Psoas muscle (tissue), 7 donors: ENCODE measurements at regions not wholly inside any gene's neighbourhood (a gene's known extent, or its start where the extent isn't known, plus 50 kb on each side); places are given as distances from the start of the nearest gene placed in this dataset.

Experiments
- ATAC-seq, 4 donors: fragments of 200-7000 bp; cut with Tn5 transposase; one replicate each; pipeline ENCODE4 v1.9.1; 2020; ENCODE audit warnings: moderate library complexity in 3 of 4, mild to moderate bottlenecking in 2 of 4
- DNase-seq, 2 donors: peaks; one replicate each; pipeline ENCODE4 v3.0.0-alpha.2; 2020
- H3K27ac ChIP-seq: fragments of 200-600 bp; one replicate; pipeline ENCODE4 v1.8.0; 2022
- H3K27me3 ChIP-seq, 3 donors: fragments of 200-600 bp in 1 of 3; one replicate each; pipeline versions ENCODE4 v1.6.1 to v1.8.0; 2013 to 2022; ENCODE audit warnings: low read length in 2 of 3, mild to moderate bottlenecking in 2 of 3, moderate library complexity in 1 of 3; ENCODE audit not compliant: insufficient read depth in 3 of 3
- H3K36me3 ChIP-seq, 2 donors: fragments of 200-600 bp in 1 of 2; one replicate each; pipeline versions ENCODE4 v1.6.1 to v1.8.0; 2013 to 2022; ENCODE audit warnings: low read depth in 1 of 2, mild to moderate bottlenecking in 1 of 2, moderate library complexity in 1 of 2; ENCODE audit not compliant: insufficient read depth in 1 of 2
- H3K4me1 ChIP-seq: fragments of 200-600 bp; one replicate; pipeline ENCODE4 v1.8.0; 2022
- H3K4me3 ChIP-seq: fragments of 200-600 bp; one replicate; pipeline ENCODE4 v1.8.0; 2022; ENCODE audit warnings: mild to moderate bottlenecking
- H3K9me3 ChIP-seq: fragments of 200-600 bp; one replicate; pipeline ENCODE4 v1.8.0; 2022
- WGBS, 3 donors: extraction: QIAGEN DNeasy Blood & Tissue Kit; methylation state at CpG; one replicate each; pipeline versions ENCODE4 v1.1.6 to v1.1.7; 2013; 5-methylcytosine and 5-hydroxymethylcytosine counted together
- intact Hi-C, 2 donors: fragments of 100-400 bp; cut with DNase I; formaldehyde crosslinking; loops; one replicate each; pipeline versions ENCODE4 v1.11.0 to v1.14.2; 2022
- TF ChIP-seq, protein P1 (sequence below): fragments of 200-600 bp; IDR thresholded peaks from one replicate; pipeline ENCODE4 v1.8.0; 2022; ENCODE audit warnings: antibody characterized with exemption
- donor health status: healthy with polysubstance abuse.
- donor health status: DM: no; HTN: no; CAD: no; lungs with moderate emphysema.
- donor health status: Bipolar disorder and iron deficiency.
- donor health status: healthy.
- donor health status: DM: yes; HTN: yes; CAD: no.
- donor health status: DM: no; HTN: no; CAD: no.
- donor health status: DM: yes; HTN: yes; CAD: no.

GRCh38 chr18:37946324-37946723 is 380.7 kb upstream of the CELF4 start:
- Histone ChIP-seq H3K4me1 (no peaks in the 10 kb centered on the region), H3K27me3 (no peaks in the 10 kb centered on the region), H3K27ac (no peak overlapping the region), H3K36me3 (no peaks in the 10 kb centered on the region), H3K9me3 (no peaks in the 10 kb centered on the region), H3K4me3 (no peak overlapping the region)
- WGBS, 3 donors = 18 to 34% (median 20%) methylated on average over 4 of the region's 4 CpGs
- intact Hi-C loops = no loop called here
- DNase-seq (no peak), ATAC-seq (no peak)
- TF ChIP-seq, protein P1, sequence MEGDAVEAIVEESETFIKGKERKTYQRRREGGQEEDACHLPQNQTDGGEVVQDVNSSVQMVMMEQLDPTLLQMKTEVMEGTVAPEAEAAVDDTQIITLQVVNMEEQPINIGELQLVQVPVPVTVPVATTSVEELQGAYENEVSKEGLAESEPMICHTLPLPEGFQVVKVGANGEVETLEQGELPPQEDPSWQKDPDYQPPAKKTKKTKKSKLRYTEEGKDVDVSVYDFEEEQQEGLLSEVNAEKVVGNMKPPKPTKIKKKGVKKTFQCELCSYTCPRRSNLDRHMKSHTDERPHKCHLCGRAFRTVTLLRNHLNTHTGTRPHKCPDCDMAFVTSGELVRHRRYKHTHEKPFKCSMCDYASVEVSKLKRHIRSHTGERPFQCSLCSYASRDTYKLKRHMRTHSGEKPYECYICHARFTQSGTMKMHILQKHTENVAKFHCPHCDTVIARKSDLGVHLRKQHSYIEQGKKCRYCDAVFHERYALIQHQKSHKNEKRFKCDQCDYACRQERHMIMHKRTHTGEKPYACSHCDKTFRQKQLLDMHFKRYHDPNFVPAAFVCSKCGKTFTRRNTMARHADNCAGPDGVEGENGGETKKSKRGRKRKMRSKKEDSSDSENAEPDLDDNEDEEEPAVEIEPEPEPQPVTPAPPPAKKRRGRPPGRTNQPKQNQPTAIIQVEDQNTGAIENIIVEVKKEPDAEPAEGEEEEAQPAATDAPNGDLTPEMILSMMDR = no peak

GRCh38 chr18:37944700-37945270 is 379.2 kb upstream of the CELF4 start:
- DNase-seq = no peak
- H3K27ac ChIP-seq = no peak overlapping the region
- H3K36me3 ChIP-seq = no peaks in the 10 kb centered on the region
- 71 to 84% (median 71%) methylated on average over 3 of the region's 3 CpGs for WGBS, 3 donors
- H3K4me3 ChIP-seq = no peak overlapping the region
- TF ChIP-seq, protein P1 = no peak
- no peak for ATAC-seq
- intact Hi-C loops = no loop called here
- no peaks in the 10 kb centered on the region for H3K4me1 ChIP-seq
- H3K27me3 ChIP-seq = no peaks in the 10 kb centered on the region
- no peaks in the 10 kb centered on the region for H3K9me3 ChIP-seq

GRCh38 chr18:37937287-37937686 is 371.7 kb upstream of the CELF4 start:
- DNase-seq = no peak
- H3K4me3 ChIP-seq = no peak overlapping the region
- H3K9me3 ChIP-seq = no peaks in the 10 kb centered on the region
- no peak overlapping the region for H3K27ac ChIP-seq
- TF ChIP-seq, protein P1 = no peak
- H3K36me3 ChIP-seq = no peaks in the 10 kb centered on the region
- WGBS, 3 donors = 71 to 74% (median 73%) methylated on average over 6 of the region's 6 CpGs
- no peaks in the 10 kb centered on the region for H3K27me3 ChIP-seq
- intact Hi-C loops = no loop called here
- H3K4me1 ChIP-seq = no peaks in the 10 kb centered on the region
- ATAC-seq = no peak

DNA sequence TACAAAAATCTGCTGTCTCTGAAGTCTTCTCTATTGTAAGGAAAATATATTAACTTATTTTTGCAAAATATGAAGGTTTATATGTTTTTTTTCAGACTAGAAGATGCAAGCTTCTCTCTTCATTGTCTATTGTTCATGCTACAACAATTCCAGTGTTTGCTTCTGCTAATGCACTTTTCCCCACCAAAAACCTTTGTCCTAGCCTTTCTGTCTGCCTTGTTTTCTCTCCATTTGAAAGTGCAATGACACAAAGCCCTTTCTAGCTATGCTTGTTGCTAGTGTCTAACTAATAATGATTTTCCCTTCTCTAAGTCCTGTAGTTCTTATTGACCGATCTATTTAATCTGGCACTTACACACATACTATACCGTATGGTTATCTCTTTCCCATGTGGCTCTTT is 369.5 kb upstream of the CELF4 start:
- no peak for ATAC-seq
- H3K4me3 ChIP-seq = no peak overlapping the region
- no peak for DNase-seq
- H3K4me1 ChIP-seq = no peaks in the 10 kb centered on the region
- no peak overlapping the region for H3K27ac ChIP-seq
- intact Hi-C loops = no loop called here
- TF ChIP-seq, protein P1 = no peak
- no peaks in the 10 kb centered on the region for H3K9me3 ChIP-seq
- WGBS, 3 donors = 84 to 86% (median 85%) methylated on average over 2 of the region's 2 CpGs
- H3K36me3 ChIP-seq = no peaks in the 10 kb centered on the region
- no peaks in the 10 kb centered on the region for H3K27me3 ChIP-seq

DNA sequence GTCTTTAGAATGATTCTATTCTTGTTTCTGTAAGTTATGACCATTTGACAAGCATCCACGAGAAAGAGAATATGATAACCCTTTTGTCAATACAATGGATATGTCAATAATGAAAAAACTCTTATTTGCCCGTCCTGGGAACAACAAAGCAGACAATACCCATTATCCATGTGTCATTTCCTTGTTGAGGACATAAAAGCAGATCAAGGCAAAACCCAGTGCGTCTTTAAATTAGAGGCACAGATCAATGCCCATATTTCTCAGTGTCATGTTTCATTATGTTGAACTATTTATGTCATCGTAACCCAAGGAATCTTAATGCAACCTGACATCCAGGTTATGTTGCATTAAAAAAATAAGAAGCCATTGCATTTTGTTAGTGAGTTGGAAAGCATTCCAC is 365.0 kb upstream of the CELF4 start:
- H3K9me3 ChIP-seq = no peaks in the 10 kb centered on the region
- TF ChIP-seq, protein P1 = no peak
- H3K4me1 ChIP-seq = no peaks in the 10 kb centered on the region
- no peak overlapping the region for H3K27ac ChIP-seq
- WGBS, 3 donors = 60 to 68% (median 65%) methylated on average over 4 of the region's 4 CpGs
- H3K36me3 ChIP-seq = no peaks in the 10 kb centered on the region
- H3K27me3 ChIP-seq = no peaks in the 10 kb centered on the region
- H3K4me3 ChIP-seq = no peak overlapping the region
- ATAC-seq (no peak), DNase-seq (no peak)
- intact Hi-C loops = no loop called here
